GM06990 (cell line): ENCODE measurements at regions not wholly inside any gene's neighbourhood (a gene's known extent, or its start where the extent isn't known, plus 50 kb on each side); places are given as distances from the start of the nearest gene placed in this dataset.
"Not testable (repeated sequence)": the region's sequence is repeated elsewhere in the genome, so short reads cannot be mapped to it uniquely, and the experiment has no call there.

ENCODE experiments used
- DNase-seq: peaks from one replicate; pipeline ENCODE4 v3.0.0-alpha.2; 2011; ENCODE audit not compliant: insufficient read length; ENCODE audit errors: extremely low read depth
- H3K27me3 ChIP-seq: replicated peaks from 2 replicates; pipeline ENCODE4 v1.6.0; 2011; ENCODE audit warnings: low read length; ENCODE audit not compliant: control insufficient read depth, insufficient read depth
- H3K36me3 ChIP-seq: 2 replicates; pipeline ENCODE4 v1.5.1; 2011; ENCODE audit warnings: low read length; ENCODE audit not compliant: control insufficient read depth, insufficient read depth
- H3K4me3 ChIP-seq: replicated peaks from 2 replicates; pipeline ENCODE4 v1.5.1; 2011; ENCODE audit warnings: low read depth, mild to moderate bottlenecking, control low read depth, low read length
- TF ChIP-seq, protein P1 (sequence below): IDR thresholded peaks from 2 replicates; pipeline ENCODE4 v1.5.1; 2011; ENCODE audit warnings: low read length, control low read depth, mild to moderate bottlenecking, inconsistent platforms; ENCODE audit not compliant: insufficient read depth, poor library complexity, severe bottlenecking

DNA sequence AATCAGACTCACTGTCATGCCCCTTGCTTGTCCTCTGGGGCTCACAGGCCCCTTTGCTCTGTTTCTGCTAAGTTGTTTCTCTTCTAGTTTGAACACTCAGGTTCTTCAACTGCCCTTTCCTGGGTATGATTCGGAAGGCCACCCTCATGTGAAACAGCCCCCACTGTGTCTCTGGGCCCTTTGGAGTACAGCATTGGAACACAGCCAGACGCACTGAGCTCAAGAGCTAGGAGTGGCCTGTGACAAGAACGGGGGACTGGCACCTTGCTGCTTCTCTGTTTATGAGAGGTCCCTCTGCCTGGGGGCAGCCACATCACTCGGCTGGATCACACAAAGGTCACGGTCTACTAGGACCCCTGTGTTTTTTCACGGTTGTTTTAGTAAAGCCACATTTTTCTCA is 114.4 kb upstream of the ZC3H12A start:
- no peak for DNase-seq
- H3K36me3 ChIP-seq, result no peaks in the 10 kb centered on the region
- TF ChIP-seq, protein P1, sequence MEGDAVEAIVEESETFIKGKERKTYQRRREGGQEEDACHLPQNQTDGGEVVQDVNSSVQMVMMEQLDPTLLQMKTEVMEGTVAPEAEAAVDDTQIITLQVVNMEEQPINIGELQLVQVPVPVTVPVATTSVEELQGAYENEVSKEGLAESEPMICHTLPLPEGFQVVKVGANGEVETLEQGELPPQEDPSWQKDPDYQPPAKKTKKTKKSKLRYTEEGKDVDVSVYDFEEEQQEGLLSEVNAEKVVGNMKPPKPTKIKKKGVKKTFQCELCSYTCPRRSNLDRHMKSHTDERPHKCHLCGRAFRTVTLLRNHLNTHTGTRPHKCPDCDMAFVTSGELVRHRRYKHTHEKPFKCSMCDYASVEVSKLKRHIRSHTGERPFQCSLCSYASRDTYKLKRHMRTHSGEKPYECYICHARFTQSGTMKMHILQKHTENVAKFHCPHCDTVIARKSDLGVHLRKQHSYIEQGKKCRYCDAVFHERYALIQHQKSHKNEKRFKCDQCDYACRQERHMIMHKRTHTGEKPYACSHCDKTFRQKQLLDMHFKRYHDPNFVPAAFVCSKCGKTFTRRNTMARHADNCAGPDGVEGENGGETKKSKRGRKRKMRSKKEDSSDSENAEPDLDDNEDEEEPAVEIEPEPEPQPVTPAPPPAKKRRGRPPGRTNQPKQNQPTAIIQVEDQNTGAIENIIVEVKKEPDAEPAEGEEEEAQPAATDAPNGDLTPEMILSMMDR, result no peak
- H3K4me3 ChIP-seq, result no peak overlapping the region
- H3K27me3 ChIP-seq, result peaks cover 3% of the 10 kb centered on the region

DNA sequence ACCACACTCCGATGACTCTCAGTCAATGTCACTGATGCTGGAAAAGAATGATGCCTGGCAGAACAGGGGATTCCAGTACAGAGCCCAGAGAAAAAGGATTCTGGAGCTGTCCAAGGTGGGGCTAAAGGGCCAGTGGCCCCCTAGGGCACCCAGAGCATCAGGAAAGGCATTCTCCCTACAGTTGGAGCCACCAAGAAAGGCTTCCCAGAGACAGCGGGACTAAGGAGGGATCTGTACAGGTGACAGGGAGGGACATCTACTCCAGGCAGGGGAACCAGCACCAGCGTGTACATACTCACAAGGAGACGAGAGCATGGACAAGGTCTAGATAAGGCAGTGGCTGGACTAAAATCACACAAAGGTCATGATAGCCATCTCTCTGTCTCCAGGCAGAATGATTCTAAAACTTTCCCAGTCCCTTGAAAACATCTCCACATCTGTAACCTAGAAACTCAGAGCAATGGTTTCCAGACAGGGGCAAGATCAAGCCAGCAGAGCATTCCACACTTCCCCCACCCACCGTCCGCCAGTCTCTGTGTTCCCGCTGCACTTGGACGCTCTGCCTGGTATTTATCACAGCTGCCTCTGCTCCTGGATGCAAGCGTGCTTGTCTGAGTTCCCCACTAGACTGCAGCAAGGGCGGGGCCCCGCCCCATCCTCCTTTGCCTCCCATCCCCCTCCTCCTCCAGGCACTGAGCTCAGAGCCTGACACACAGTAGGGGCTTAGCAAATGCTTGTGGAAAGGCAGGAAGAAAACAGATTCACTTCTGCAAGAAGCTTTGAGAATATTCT is 111.6 kb upstream of the ZC3H12A start:
- no peak for DNase-seq
- Histone ChIP-seq H3K36me3 (no peaks in the 10 kb centered on the region), H3K4me3 (no peak overlapping the region), H3K27me3 (no peaks in the 10 kb centered on the region; the same call in none of the 2 replicates)
- TF ChIP-seq, protein P1, result no peak

DNA sequence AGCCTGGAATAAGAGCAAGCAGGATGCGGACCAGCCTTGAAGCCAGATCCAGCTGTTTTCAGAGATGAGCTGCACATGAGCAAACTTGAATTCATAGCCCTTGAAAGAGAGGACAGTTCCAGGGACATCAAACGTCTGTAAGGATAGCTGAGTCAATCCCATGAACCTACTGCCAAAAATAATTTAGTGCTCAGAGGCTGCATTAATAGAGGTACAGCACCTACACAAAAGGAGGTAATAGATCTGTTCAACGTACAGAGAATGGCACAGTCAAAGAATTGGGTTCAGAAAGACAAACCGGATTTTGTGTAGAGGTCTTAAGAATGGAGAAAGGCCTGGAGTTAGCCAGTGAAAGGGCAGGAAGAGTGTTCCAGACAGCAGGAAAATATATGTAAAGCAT is 110.8 kb upstream of the ZC3H12A start:
- no peak for DNase-seq
- Histone ChIP-seq H3K36me3 (no peaks in the 10 kb centered on the region), H3K4me3 (no peak overlapping the region), H3K27me3 (no peaks in the 10 kb centered on the region; the same call in 1 of the 2 replicates)
- TF ChIP-seq, protein P1, result no peak

DNA sequence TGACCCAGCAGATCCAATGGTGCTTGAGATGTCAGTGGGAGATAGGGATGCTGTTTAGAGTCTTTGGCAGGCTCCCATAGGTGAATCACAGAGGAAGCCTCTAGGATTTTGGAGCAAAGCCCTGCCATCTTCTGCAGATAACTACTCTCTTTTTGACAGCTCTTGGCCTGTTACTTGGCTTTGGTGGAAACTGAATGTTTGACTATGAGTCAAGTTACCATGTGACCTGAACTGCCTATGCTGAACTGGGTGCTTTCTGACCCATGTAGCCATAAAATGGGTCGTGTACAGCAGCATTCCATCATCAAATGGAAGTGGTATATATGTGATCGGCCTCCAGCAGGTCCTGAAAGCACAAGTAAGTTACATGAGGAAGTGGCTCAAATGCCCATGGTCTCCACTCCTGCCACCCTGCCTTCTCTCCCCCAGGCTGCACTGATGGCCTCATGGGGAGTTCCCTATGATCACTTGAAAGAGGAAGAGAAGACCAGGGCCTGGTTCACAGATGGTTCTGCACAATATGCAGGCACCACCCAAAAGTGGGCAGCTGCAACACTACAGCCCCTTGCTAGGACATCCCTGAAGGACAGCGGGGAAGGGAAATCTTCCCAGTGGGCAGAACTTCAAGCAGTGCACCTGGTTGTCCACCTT is 105.6 kb upstream of the ZC3H12A start:
- not testable (repeated sequence) for H3K36me3 ChIP-seq, H3K27me3 ChIP-seq, DNase-seq

DNA sequence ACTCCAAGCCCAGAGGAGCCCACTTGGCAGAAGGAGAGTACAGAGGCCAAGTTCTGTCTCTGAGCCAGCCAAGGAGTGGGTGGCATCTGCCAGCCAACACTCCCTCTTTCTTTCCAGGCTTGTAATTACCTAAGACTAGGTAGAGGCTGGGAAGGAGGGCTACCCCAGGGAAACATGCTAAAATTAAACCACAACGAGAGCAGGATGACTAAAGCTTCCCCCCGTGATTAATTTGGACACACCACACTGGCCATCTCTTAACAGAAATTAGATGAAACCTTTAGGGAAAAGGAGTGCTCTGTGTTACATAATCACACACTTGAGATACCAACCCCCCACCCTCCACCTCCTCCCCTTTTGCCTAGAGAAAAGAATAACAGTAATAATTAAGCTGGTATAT is 102.1 kb upstream of the ZC3H12A start:
- TF ChIP-seq, protein P1, result no peak
- no peaks in the 10 kb centered on the region for H3K36me3 ChIP-seq
- H3K4me3 ChIP-seq, result no peak overlapping the region
- DNase-seq, result no peak
- 0 out of 2 replicates have a peak, but pooled peaks cover 2% of the 10 kb centered on the region for H3K27me3 ChIP-seq

More for the DNA sequence above, 105.6 kb upstream of the ZC3H12A start:
- H3K4me3 ChIP-seq, result not testable (repeated sequence)

DNA sequence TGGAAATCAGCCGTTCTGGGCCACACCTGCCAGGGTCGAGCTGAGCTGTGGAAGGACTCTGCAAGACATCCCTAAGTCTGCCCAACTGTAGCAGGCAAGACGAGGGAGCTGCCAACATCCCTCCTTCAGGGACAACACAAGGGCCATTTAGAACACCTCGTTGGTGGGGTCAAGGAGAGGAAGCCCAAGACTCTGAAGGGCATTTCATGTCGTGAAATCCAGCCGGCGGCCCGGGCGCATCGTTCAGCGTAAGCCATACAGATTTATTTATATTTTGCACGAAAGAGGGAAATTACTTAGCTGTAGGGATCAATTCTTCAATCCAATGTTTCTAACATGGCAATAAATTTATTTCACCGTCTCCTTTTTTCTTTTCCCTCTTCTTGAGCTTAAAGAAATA is 101.7 kb upstream of the ZC3H12A start:
- TF ChIP-seq, protein P1, result no peak
- DNase-seq, result no peak
- Histone ChIP-seq H3K27me3 (0 out of 2 replicates have a peak, but pooled peaks cover 2% of the 10 kb centered on the region), H3K4me3 (no peak overlapping the region), H3K36me3 (no peaks in the 10 kb centered on the region)
